ENCODE measurements at regions not wholly inside any gene's neighbourhood (a gene's known extent, or its start where the extent isn't known, plus 50 kb on each side); places are given as distances from the start of the nearest gene placed in this dataset.

GRCh38 chr2:84247532-84247931, 211.5 kb downstream of the SUCLG1 start:
- no peak for TF ChIP-seq ZFX (IDR thresholded peaks at IDR 0.05; ENCODE audit: borderline replicate concordance)
- TF ChIP-seq, protein P1, sequence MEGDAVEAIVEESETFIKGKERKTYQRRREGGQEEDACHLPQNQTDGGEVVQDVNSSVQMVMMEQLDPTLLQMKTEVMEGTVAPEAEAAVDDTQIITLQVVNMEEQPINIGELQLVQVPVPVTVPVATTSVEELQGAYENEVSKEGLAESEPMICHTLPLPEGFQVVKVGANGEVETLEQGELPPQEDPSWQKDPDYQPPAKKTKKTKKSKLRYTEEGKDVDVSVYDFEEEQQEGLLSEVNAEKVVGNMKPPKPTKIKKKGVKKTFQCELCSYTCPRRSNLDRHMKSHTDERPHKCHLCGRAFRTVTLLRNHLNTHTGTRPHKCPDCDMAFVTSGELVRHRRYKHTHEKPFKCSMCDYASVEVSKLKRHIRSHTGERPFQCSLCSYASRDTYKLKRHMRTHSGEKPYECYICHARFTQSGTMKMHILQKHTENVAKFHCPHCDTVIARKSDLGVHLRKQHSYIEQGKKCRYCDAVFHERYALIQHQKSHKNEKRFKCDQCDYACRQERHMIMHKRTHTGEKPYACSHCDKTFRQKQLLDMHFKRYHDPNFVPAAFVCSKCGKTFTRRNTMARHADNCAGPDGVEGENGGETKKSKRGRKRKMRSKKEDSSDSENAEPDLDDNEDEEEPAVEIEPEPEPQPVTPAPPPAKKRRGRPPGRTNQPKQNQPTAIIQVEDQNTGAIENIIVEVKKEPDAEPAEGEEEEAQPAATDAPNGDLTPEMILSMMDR (IDR thresholded peaks at IDR 0.05) = no peak
- no peak overlapping the region for H3K27ac ChIP-seq

DNA sequence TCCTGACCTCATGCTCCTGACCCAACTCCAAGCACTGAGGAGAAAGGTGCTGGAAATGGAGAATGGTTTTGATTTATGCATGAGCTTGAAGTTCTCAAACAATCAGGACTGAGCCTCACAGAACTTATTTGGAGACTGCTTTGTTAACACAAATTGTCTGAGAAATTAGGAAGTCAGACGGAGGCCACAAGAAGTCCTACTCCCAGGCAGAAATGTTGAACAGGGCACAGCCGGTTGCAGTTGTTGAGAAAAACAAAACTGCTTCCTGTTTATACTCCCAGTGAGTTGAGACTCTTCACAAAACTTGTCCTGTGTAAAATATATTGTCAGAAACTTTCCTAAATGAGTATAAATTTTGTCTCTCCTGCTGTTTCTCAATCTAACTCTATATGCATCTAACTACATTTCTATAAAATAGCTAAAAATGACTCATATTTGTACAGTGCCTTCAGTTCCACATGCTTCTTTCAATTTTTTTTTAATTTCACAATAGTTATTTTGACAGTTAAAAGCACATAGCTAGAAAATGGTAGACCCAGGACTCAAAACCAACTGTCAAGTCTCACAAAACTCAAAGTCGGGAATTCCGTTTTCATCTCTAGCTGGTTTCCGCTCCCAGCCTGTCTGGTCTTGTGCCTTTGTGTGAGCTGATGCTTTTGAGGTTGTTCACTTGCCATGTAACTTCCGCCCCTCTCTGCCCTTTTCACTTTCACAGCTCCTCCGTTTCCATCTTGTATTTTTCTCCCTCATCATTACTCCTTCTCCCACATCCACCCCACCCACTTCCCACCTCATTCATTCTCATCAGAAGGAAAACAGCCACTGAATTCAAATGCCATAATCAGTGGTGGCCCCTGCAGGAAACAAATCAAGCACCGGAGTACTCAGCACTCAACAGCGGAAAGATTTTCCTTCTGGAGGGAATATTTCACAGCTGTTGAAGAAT, 215.0 kb downstream of the SUCLG1 start:
- TF ChIP-seq, protein P1 (IDR thresholded peaks at IDR 0.05) = no peak
- no peak for TF ChIP-seq ZFX (IDR thresholded peaks at IDR 0.05; ENCODE audit: borderline replicate concordance)
- no peak overlapping the region for H3K27ac ChIP-seq

GRCh38 chr2:84238907-84239306, 220.2 kb downstream of the SUCLG1 start:
- TF ChIP-seq, protein P1 (IDR thresholded peaks at IDR 0.05) = no peak
- no peak for TF ChIP-seq ZFX (IDR thresholded peaks at IDR 0.05; ENCODE audit: borderline replicate concordance)

GRCh38 chr2:84236288-84236687, 222.8 kb downstream of the SUCLG1 start:
- TF ChIP-seq, protein P1 (IDR thresholded peaks at IDR 0.05) = no peak
- no peak for TF ChIP-seq ZFX (IDR thresholded peaks at IDR 0.05; ENCODE audit: borderline replicate concordance)
- H3K27ac ChIP-seq = no peak overlapping the region

More at GRCh38 chr2:84238907-84239306, 220.2 kb downstream of the SUCLG1 start:
- H3K27ac ChIP-seq = no peak overlapping the region

GRCh38 chr2:84234103-84234502, 225.0 kb downstream of the SUCLG1 start:
- no peak for TF ChIP-seq ZFX (IDR thresholded peaks at IDR 0.05; ENCODE audit: borderline replicate concordance)
- TF ChIP-seq, protein P1 (IDR thresholded peaks at IDR 0.05) = no peak
- H3K27ac ChIP-seq = no peak overlapping the region

GRCh38 chr2:84231478-84231877, 227.6 kb downstream of the SUCLG1 start:
- TF ChIP-seq, protein P1 (IDR thresholded peaks at IDR 0.05) = no peak
- H3K27ac ChIP-seq = no peak overlapping the region

GRCh38 chr2:84224121-84224520, 235.0 kb downstream of the SUCLG1 start:
- no peak overlapping the region for H3K27ac ChIP-seq
- TF ChIP-seq, protein P1 (IDR thresholded peaks at IDR 0.05) = no peak
- no peak for TF ChIP-seq ZFX (IDR thresholded peaks at IDR 0.05; ENCODE audit: borderline replicate concordance)

Measured in 22Rv1 (cell line).